Panc1 (cell line): ENCODE measurements at regions not wholly inside any gene's neighbourhood (a gene's known extent, or its start where the extent isn't known, plus 50 kb on each side); places are given as distances from the start of the nearest gene placed in this dataset.

Experiments used
- ATAC-seq: fragments of 200-7000 bp; cut with Tn5 transposase; 2 replicates; pipeline ENCODE4 v1.9.1; 2020; ENCODE audit warnings: mild to moderate bottlenecking, moderate library complexity
- BruUV-seq: library from RNA; stranded (reverse); fragments of 400-500 nt; replicated peaks from 2 replicates; lab custom pipeline; 2021; lab: Mats Ljungman, UMichigan
- CTCF ChIA-PET: fragments of 300-600 bp; sonication (Branson Sonifier 250); formaldehyde crosslinking; loops from one replicate; lab custom pipeline; 2022; ENCODE audit warnings: antibody characterized with exemption; lab: Charles Lee
- POLR2A ChIA-PET: fragments of 300-600 bp; sonication (Branson Sonifier 250); formaldehyde crosslinking; loops from one replicate; lab custom pipeline; 2022; ENCODE audit warnings: antibody characterized with exemption; lab: Charles Lee
- DNase-seq: peaks from one replicate; pipeline ENCODE4 v3.0.0-alpha.2; 2010; ENCODE audit warnings: low read depth, low spot score
- H3K27ac ChIP-seq: 2 replicates; pipeline ENCODE4 v1.5.1; 2011; ENCODE audit warnings: mild to moderate bottlenecking, low read length, inconsistent platforms
- H3K27me3 ChIP-seq: fragments of 200-500 bp; sonication (Bioruptor generic); 2 replicates; pipeline ENCODE4 v1.6.0; 2014; ENCODE audit warnings: low read length, inconsistent platforms; ENCODE audit not compliant: control insufficient read depth, insufficient read depth
- H3K36me3 ChIP-seq: fragments of 200-500 bp; sonication (Bioruptor generic); 2 replicates; pipeline ENCODE4 v1.5.1; 2014; ENCODE audit warnings: inconsistent platforms, mild to moderate bottlenecking, low read length, moderate library complexity; ENCODE audit not compliant: control insufficient read depth, insufficient read depth
- H3K4me1 ChIP-seq: 2 replicates; pipeline ENCODE4 v1.5.1; 2011; ENCODE audit warnings: inconsistent platforms, mild to moderate bottlenecking, low read length, moderate library complexity; ENCODE audit not compliant: control insufficient read depth, insufficient read depth
- H3K4me3 ChIP-seq, 2 experiments: 2 replicates each; pipeline ENCODE4 v1.5.1; 2011 to 2012; ENCODE audit warnings: low read depth in 2 of 2, low read length in 2 of 2, mild to moderate bottlenecking in 2 of 2, inconsistent platforms in 1 of 2, moderate library complexity in 1 of 2
- H3K9me3 ChIP-seq: fragments of 200-500 bp; sonication (Bioruptor generic); 2 replicates; pipeline ENCODE4 v1.5.1; 2014; ENCODE audit warnings: low read depth, mild to moderate bottlenecking, inconsistent platforms, low read length, moderate library complexity; ENCODE audit not compliant: control insufficient read depth, insufficient read depth
- POLR2AphosphoS5 ChIP-seq: IDR thresholded peaks from 2 replicates; pipeline ENCODE4 v1.6.1; 2012; ENCODE audit warnings: mild to moderate bottlenecking, low read depth, low read length, moderate library complexity
- REST ChIP-seq, 2 experiments: IDR thresholded peaks; 2 replicates each; pipeline ENCODE4 v1.6.1; 2011 to 2012; ENCODE audit warnings: low read depth in 2 of 2, control low read depth in 1 of 2, low read length in 1 of 2, mild to moderate bottlenecking in 1 of 2, moderate library complexity in 1 of 2; ENCODE audit not compliant: insufficient read depth in 1 of 2
- SIN3A ChIP-seq: IDR thresholded peaks from 2 replicates; pipeline ENCODE4 v1.6.1; 2012; ENCODE audit warnings: low read depth, mild to moderate bottlenecking, low read length, moderate library complexity, borderline replicate concordance; ENCODE audit not compliant: insufficient read depth
- TCF7L2 ChIP-seq: IDR thresholded peaks from 2 replicates; pipeline ENCODE4 v1.6.1; 2011; ENCODE audit warnings: mild to moderate bottlenecking, low read depth, low read length, inconsistent platforms
- in situ Hi-C: cut with HindIII; loops from 2 replicates; pipeline ENCODE4 v1.10.0; 2016; ENCODE audit warnings: low sequenced_read_pairs, low pct_unique_long_range_greater_than_20kb
- intact Hi-C: fragments of 100-400 bp; cut with micrococcal nuclease; formaldehyde crosslinking; loops from one replicate; pipeline ENCODE4 v1.10.0; 2022; ENCODE audit not compliant: unreplicated experiment
- TF ChIP-seq, protein P1 (sequence below): fragments of 450-650 bp; IDR thresholded peaks from 2 replicates; pipeline ENCODE4 v1.5.1; 2017; ENCODE audit warnings: mild to moderate bottlenecking

DNA sequence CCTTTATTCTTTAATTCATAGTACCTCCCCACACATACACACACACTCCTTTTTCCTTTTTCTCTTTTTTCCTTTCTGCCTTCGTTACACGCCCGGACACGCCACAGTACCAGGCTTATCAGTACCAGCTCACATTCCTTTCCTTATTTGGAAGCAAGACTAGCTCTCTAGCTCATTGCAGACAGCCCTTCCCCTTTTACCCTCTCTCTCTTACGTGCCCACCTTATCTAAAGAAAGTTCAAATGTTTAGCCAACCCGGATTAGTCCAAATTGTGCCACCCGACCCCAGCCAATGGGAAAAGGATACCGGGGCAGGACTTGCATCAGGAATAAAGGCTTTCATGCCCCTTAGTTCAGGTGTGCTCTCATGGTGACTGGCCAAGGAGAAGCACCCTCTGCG, 194.7 kb upstream of the VCX3A start:
- ATAC-seq (no peak), DNase-seq (no peak)
- TF ChIP-seq POLR2AphosphoS5 (no peak), TCF7L2 (no peak), REST (IDR thresholded peaks at IDR 0.05; ENCODE audit: insufficient read depth in 1 of 2, low read depth in 2 of 2, low read length in 1 of 2) (no peak), SIN3A (no peak)
- TF ChIP-seq, protein P1, sequence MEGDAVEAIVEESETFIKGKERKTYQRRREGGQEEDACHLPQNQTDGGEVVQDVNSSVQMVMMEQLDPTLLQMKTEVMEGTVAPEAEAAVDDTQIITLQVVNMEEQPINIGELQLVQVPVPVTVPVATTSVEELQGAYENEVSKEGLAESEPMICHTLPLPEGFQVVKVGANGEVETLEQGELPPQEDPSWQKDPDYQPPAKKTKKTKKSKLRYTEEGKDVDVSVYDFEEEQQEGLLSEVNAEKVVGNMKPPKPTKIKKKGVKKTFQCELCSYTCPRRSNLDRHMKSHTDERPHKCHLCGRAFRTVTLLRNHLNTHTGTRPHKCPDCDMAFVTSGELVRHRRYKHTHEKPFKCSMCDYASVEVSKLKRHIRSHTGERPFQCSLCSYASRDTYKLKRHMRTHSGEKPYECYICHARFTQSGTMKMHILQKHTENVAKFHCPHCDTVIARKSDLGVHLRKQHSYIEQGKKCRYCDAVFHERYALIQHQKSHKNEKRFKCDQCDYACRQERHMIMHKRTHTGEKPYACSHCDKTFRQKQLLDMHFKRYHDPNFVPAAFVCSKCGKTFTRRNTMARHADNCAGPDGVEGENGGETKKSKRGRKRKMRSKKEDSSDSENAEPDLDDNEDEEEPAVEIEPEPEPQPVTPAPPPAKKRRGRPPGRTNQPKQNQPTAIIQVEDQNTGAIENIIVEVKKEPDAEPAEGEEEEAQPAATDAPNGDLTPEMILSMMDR, result no peak
- CTCF ChIA-PET, result no interaction called here
- no peaks in the 10 kb centered on the region for H3K36me3 ChIP-seq
- no peaks in the 10 kb centered on the region for H3K9me3 ChIP-seq
- H3K4me3 ChIP-seq, result no peak overlapping the region
- no peaks in the 10 kb centered on the region for H3K27me3 ChIP-seq
- H3K27ac ChIP-seq, result no peak overlapping the region
- in situ Hi-C loops, result no loop called here
- no peaks in the 10 kb centered on the region for H3K4me1 ChIP-seq
- no TSS peak for BruUV-seq
- POLR2A ChIA-PET, result no interaction called here
- intact Hi-C loops, result no loop called here

DNA sequence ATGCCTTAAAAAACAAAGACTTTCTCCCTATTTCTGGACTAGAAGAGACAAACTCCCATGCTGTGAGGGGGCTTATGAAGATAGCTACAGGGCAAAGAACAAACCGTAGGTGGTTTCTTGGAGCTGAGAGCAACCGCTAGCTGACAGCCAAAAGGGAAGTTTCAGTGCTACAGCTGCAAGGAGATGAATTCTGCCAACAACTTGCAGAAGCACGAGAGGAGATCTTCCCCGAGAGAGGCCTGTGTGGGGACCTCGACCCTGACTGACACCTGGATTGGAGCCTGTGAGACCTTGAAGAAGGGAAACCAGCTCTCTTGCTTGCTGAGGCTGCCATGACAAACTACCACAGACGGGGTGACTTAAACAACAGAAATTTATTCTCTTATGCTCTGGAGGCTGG, 183.8 kb upstream of the VCX3A start:
- H3K4me3 ChIP-seq, result no peak overlapping the region
- ChIA-PET POLR2A (no interaction called here), CTCF (no interaction called here)
- no peaks in the 10 kb centered on the region for H3K9me3 ChIP-seq
- H3K4me1 ChIP-seq, result no peaks in the 10 kb centered on the region
- H3K36me3 ChIP-seq, result no peaks in the 10 kb centered on the region
- in situ Hi-C loops (no loop called here), intact Hi-C loops (no loop called here)
- no peak overlapping the region for H3K27ac ChIP-seq
- BruUV-seq, result no TSS peak
- DNase-seq (no peak), ATAC-seq (no peak)
- no peaks in the 10 kb centered on the region for H3K27me3 ChIP-seq
- TF ChIP-seq TCF7L2 (no peak), SIN3A (no peak), REST (IDR thresholded peaks at IDR 0.05; ENCODE audit: insufficient read depth in 1 of 2, low read depth in 2 of 2, low read length in 1 of 2) (no peak), POLR2AphosphoS5 (no peak)
- TF ChIP-seq, protein P1, result no peak
